ENCODE measurements at regions not wholly inside any gene's neighbourhood (a gene's known extent, or its start where the extent isn't known, plus 50 kb on each side); places are given as distances from the start of the nearest gene placed in this dataset.
"Not testable (repeated sequence)": the region's sequence is repeated elsewhere in the genome, so short reads cannot be mapped to it uniquely, and the experiment has no call there.

DNA sequence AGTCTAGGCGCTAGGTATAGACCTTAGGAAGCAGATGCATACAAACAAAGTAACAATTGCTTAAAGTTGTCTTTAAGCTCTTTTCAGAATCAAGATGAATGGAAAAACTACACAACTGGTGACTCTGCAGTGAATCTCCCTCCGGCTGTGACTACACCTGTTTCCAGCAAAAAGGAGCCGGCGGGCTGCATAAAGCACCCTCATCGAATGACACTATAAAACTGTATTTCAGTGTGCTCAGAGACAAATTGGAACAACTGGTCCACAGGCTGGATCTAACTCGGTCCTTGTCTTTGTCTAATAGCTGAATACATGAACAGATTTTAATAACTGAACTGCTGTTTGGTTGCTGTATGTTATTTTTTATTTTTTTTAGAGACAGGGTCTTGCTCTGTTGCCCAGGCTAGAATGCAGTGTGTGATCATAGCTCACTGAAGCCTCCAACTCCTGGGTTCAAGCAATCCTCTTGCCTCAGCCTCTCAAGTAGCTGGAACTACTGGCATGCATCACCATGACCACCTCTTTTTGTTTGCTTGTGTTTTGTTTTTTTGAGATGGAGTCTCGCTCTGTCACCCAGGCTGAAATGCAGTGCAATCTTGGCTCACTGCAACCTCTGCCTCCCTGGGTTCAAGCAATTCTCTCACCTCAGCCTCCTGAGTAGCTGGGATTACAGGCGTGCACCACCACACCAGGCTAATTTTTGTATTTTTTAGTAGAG, 64.2 kb upstream of the SVIL start:
- no peak overlapping the region for H3K27ac ChIP-seq
- no peak for TF ChIP-seq ZFX (IDR thresholded peaks at IDR 0.05; ENCODE audit: borderline replicate concordance)
- TF ChIP-seq, protein P1, sequence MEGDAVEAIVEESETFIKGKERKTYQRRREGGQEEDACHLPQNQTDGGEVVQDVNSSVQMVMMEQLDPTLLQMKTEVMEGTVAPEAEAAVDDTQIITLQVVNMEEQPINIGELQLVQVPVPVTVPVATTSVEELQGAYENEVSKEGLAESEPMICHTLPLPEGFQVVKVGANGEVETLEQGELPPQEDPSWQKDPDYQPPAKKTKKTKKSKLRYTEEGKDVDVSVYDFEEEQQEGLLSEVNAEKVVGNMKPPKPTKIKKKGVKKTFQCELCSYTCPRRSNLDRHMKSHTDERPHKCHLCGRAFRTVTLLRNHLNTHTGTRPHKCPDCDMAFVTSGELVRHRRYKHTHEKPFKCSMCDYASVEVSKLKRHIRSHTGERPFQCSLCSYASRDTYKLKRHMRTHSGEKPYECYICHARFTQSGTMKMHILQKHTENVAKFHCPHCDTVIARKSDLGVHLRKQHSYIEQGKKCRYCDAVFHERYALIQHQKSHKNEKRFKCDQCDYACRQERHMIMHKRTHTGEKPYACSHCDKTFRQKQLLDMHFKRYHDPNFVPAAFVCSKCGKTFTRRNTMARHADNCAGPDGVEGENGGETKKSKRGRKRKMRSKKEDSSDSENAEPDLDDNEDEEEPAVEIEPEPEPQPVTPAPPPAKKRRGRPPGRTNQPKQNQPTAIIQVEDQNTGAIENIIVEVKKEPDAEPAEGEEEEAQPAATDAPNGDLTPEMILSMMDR (IDR thresholded peaks at IDR 0.05): no peak

- not testable (repeated sequence) for H3K27ac ChIP-seq
These were observed 61.8 kb upstream of the SVIL start for GRCh38 chr10:29696581-29696980.

GRCh38 chr10:29694121-29694520, 59.4 kb upstream of the SVIL start:
- no peak for TF ChIP-seq ZFX (IDR thresholded peaks at IDR 0.05; ENCODE audit: borderline replicate concordance)
- TF ChIP-seq, protein P1 (IDR thresholded peaks at IDR 0.05): no peak

GRCh38 chr10:29692121-29692539, 57.4 kb upstream of the SVIL start:
- no peak for TF ChIP-seq ZFX (IDR thresholded peaks at IDR 0.05; ENCODE audit: borderline replicate concordance)
- TF ChIP-seq, protein P1 (IDR thresholded peaks at IDR 0.05): no peak
- no peak overlapping the region for H3K27ac ChIP-seq

More at GRCh38 chr10:29694121-29694520, 59.4 kb upstream of the SVIL start:
- no peak overlapping the region for H3K27ac ChIP-seq

DNA sequence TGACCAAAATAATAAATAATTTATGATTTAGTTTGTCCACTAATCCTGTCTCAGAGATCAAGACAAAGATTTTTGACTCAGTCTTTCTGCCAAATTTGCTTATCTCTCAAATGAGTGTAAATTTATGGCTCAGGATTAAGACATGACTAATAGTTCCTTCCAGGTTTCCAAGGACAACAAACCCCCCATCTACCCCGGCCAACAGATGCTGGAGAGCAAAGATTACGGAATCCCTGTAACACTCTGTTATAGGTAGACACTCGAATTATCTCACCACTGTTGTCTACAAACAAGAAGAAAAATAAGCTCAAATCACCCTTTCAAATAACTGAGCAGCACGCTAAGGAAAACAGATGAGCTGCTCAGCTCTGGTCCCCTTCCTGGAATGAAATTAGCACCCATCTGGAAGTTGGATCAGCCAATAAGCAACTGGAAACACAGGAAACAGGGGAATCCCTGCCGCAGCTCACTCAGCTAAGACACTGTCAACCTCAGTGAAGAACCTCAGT, 56.8 kb upstream of the SVIL start:
- no peak overlapping the region for H3K27ac ChIP-seq
- no peak for TF ChIP-seq ZFX (IDR thresholded peaks at IDR 0.05; ENCODE audit: borderline replicate concordance)
- TF ChIP-seq, protein P1 (IDR thresholded peaks at IDR 0.05): no peak

DNA sequence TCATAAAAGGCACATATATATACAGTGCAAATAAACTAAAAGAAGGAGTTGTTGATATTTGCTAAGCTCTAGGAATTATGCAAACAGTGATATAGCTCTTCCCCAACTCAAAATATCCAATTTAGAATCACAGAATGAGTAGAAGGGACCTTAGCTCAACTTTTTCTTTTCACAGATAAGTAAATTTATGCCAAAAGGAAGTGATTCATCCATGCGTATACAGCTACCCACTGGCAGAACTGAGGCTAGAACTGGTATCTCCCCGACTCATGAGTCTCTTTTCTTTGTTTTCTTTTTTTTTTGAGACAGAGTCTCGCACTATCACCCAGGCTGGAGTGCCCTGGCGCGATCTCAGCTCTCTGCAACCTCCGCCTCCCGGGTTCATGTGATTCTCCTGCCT, 54.2 kb upstream of the SVIL start:
- TF ChIP-seq ZFX (IDR thresholded peaks at IDR 0.05; ENCODE audit: borderline replicate concordance): no peak
- TF ChIP-seq, protein P1 (IDR thresholded peaks at IDR 0.05): no peak
- no peak overlapping the region for H3K27ac ChIP-seq

- TF ChIP-seq, protein P1 (IDR thresholded peaks at IDR 0.05): no peak
- TF ChIP-seq ZFX (IDR thresholded peaks at IDR 0.05; ENCODE audit: borderline replicate concordance): no peak
- H3K27ac ChIP-seq: no peak overlapping the region
These were observed 53.5 kb upstream of the SVIL start for GRCh38 chr10:29688230-29688661.
